Astrocyte (in vitro differentiated cells and primary cell): ENCODE measurements at regions not wholly inside any gene's neighbourhood (a gene's known extent, or its start where the extent isn't known, plus 50 kb on each side); places are given as distances from the start of the nearest gene placed in this dataset.

Experiments used
- CTCF ChIP-seq: IDR thresholded peaks from 2 replicates; pipeline ENCODE4 v1.5.1; 2011; ENCODE audit warnings: low read depth, mild to moderate bottlenecking, inconsistent platforms, low read length, moderate library complexity; ENCODE audit not compliant: insufficient read depth
- EZH2 ChIP-seq: IDR thresholded peaks from 2 replicates; pipeline ENCODE4 v1.6.1; 2012; ENCODE audit warnings: mild to moderate bottlenecking, low read length, inconsistent platforms; ENCODE audit not compliant: insufficient read depth

- TF ChIP-seq CTCF, result no peak
- TF ChIP-seq EZH2, result no peak
Observed at GRCh38 chr9:30382271-30382670, 2002.2 kb upstream of the ACO1 start.
